Gastroesophageal sphincter (tissue), 4 donors: ENCODE measurements at regions not wholly inside any gene's neighbourhood (a gene's known extent, or its start where the extent isn't known, plus 50 kb on each side); places are given as distances from the start of the nearest gene placed in this dataset.
A peak's percentile ranks its signal among the peaks of the same experiment; 100 is the strongest.

Experiments used
- ATAC-seq: fragments of 150-250 bp; one replicate; pipeline ENCODE4 v1.9.1; 2016; ENCODE audit warnings: mild to moderate bottlenecking, moderate library complexity
- H3K27ac ChIP-seq, 4 donors: fragments of 200-600 bp; sonication (generic) in 3 of 4; 1 replicate in 3 of 4; 2 replicates in 1 of 4; pipeline ENCODE4 v1.5.1; 2016 to 2019
- H3K27me3 ChIP-seq: fragments of 200-600 bp; sonication (generic); one replicate; pipeline ENCODE4 v1.5.1; 2019
- H3K36me3 ChIP-seq, 2 donors: fragments of 200-600 bp; sonication (generic); one replicate each; pipeline ENCODE4 v1.5.1; 2019; ENCODE audit warnings: control low read depth in 1 of 2
- H3K4me1 ChIP-seq, 3 donors: fragments of 200-600 bp; sonication (generic); 1 replicate in 2 of 3; 2 replicates in 1 of 3; pipeline ENCODE4 v1.5.1; 2016 to 2019; ENCODE audit warnings: control low read depth in 2 of 3
- H3K4me3 ChIP-seq, 2 donors: fragments of 200-600 bp; sonication (generic); one replicate each; pipeline ENCODE4 v1.5.1; 2019; ENCODE audit warnings: mild to moderate bottlenecking in 1 of 2, moderate library complexity in 1 of 2
- H3K9me3 ChIP-seq, 3 donors: fragments of 200-600 bp; sonication (generic); one replicate each; pipeline ENCODE4 v1.5.1; 2017 to 2019; ENCODE audit warnings: control low read depth in 2 of 3
- CTCF ChIP-seq, 4 experiments: fragments of 200-600 bp in 2 of 4; fragments of 450-650 bp in 2 of 4; sonication (generic) in 1 of 4; IDR thresholded peaks; one replicate each; pipeline ENCODE4 v1.5.1; 2017 to 2019; ENCODE audit warnings: antibody characterized with exemption in 4 of 4, mild to moderate bottlenecking in 2 of 4, moderate library complexity in 2 of 4
- EP300 ChIP-seq: sonication (generic); formaldehyde crosslinking; IDR thresholded peaks from one replicate; pipeline ENCODE4 v1.6.1; 2017; ENCODE audit warnings: antibody characterized with exemption, mild to moderate bottlenecking
- POLR2A ChIP-seq, 2 donors: fragments of 450-650 bp; IDR thresholded peaks; one replicate each; pipeline ENCODE4 v1.6.1; 2017; ENCODE audit warnings: antibody characterized with exemption in 2 of 2, mild to moderate bottlenecking in 2 of 2, moderate library complexity in 1 of 2
- POLR2AphosphoS5 ChIP-seq: sonication (generic); formaldehyde crosslinking; IDR thresholded peaks from one replicate; pipeline ENCODE4 v1.6.1; 2017; ENCODE audit warnings: antibody characterized with exemption
- WGBS, 2 donors: methylation state at CpG; one replicate each; pipeline ENCODE4 v1.1.5; 2018; ENCODE audit warnings: low coverage in 1 of 2; 5-methylcytosine and 5-hydroxymethylcytosine counted together

- no peak for ATAC-seq
- no peak overlapping the region for H3K4me3 ChIP-seq
- WGBS, 2 donors = 82 to 89% methylated on average over 2 to 4 of the region's 4 CpGs
Observed at GRCh38 chr15:39025321-39025720, 460.7 kb upstream of the RASGRP1 start.

GRCh38 chr15:39025881-39026280 is 461.3 kb upstream of the RASGRP1 start:
- Histone ChIP-seq H3K9me3 (no peaks in the 10 kb centered on the region), H3K4me3 (no peak overlapping the region), H3K27me3 (no peaks in the 10 kb centered on the region), H3K4me1 (no peaks in the 10 kb centered on the region), H3K27ac (no peak overlapping the region), H3K36me3 (no peaks in the 10 kb centered on the region)
- 100% methylated on average over 1 of the region's 1 CpG; no CpG with 5 or more reads in 1 of the 2 donors for WGBS, 2 donors
- no peak for ATAC-seq
- TF ChIP-seq CTCF (IDR thresholded peaks at IDR 0.05) (no peak), POLR2A (IDR thresholded peaks at IDR 0.05) (no peak), POLR2AphosphoS5 (no peak), EP300 (no peak)

More at GRCh38 chr15:39025321-39025720, 460.7 kb upstream of the RASGRP1 start:
- no peaks in the 10 kb centered on the region for H3K36me3 ChIP-seq
- TF ChIP-seq EP300 (no peak), POLR2A (IDR thresholded peaks at IDR 0.05) (no peak), CTCF (IDR thresholded peaks at IDR 0.05) (no peak), POLR2AphosphoS5 (no peak)
- no peaks in the 10 kb centered on the region for H3K4me1 ChIP-seq
- H3K27me3 ChIP-seq = no peaks in the 10 kb centered on the region
- H3K9me3 ChIP-seq = no peaks in the 10 kb centered on the region
- no peak overlapping the region for H3K27ac ChIP-seq

- TF ChIP-seq POLR2AphosphoS5 (peak; percentile 17), POLR2A (IDR thresholded peaks at IDR 0.05) (no peak)
- Histone ChIP-seq H3K9me3 (no peaks in the 10 kb centered on the region), H3K27ac (no peak overlapping the region), H3K36me3 (no peaks in the 10 kb centered on the region), H3K4me3 (no peak overlapping the region), H3K4me1 (peaks cover 0 to 9% (median 0%) of the 10 kb centered on the region in 3 donors), H3K27me3 (no peaks in the 10 kb centered on the region)
- WGBS, 2 donors = 62 to 70% methylated on average over 2 to 3 of the region's 3 CpGs
- peak; percentile 53 for ATAC-seq
Observed at GRCh38 chr15:39028069-39028468, 463.5 kb upstream of the RASGRP1 start.

GRCh38 chr15:39029741-39030140 is 465.1 kb upstream of the RASGRP1 start:
- no peak overlapping the region for H3K27ac ChIP-seq
- TF ChIP-seq POLR2AphosphoS5 (no peak), CTCF (IDR thresholded peaks at IDR 0.05) (no peak), POLR2A (IDR thresholded peaks at IDR 0.05) (no peak), EP300 (no peak)
- ATAC-seq = no peak
- 75 to 83% methylated on average over 1 of the region's 1 CpG for WGBS, 2 donors
- H3K4me3 ChIP-seq = no peak overlapping the region
- H3K27me3 ChIP-seq = no peaks in the 10 kb centered on the region
- no peaks in the 10 kb centered on the region for H3K9me3 ChIP-seq
- H3K4me1 ChIP-seq = peaks cover 0 to 9% (median 0%) of the 10 kb centered on the region in 3 donors
- H3K36me3 ChIP-seq = no peaks in the 10 kb centered on the region

- Histone ChIP-seq H3K4me1 (peaks cover 0 to 9% (median 0%) of the 10 kb centered on the region in 3 donors), H3K4me3 (no peak overlapping the region)
- WGBS, 2 donors = 91% methylated on average over 5 to 6 of the region's 6 CpGs
Observed at GRCh38 chr15:39030291-39031070, 465.9 kb upstream of the RASGRP1 start.

More at GRCh38 chr15:39030291-39031070, 465.9 kb upstream of the RASGRP1 start:
- Histone ChIP-seq H3K27me3 (no peaks in the 10 kb centered on the region), H3K9me3 (no peaks in the 10 kb centered on the region), H3K27ac (no peak overlapping the region), H3K36me3 (no peaks in the 10 kb centered on the region)
- no peak for ATAC-seq
- TF ChIP-seq POLR2AphosphoS5 (no peak), POLR2A (IDR thresholded peaks at IDR 0.05) (no peak), CTCF (IDR thresholded peaks at IDR 0.05) (no peak), EP300 (no peak)
